ENCODE measurements at regions not wholly inside any gene's neighbourhood (a gene's known extent, or its start where the extent isn't known, plus 50 kb on each side); places are given as distances from the start of the nearest gene placed in this dataset.

DNA sequence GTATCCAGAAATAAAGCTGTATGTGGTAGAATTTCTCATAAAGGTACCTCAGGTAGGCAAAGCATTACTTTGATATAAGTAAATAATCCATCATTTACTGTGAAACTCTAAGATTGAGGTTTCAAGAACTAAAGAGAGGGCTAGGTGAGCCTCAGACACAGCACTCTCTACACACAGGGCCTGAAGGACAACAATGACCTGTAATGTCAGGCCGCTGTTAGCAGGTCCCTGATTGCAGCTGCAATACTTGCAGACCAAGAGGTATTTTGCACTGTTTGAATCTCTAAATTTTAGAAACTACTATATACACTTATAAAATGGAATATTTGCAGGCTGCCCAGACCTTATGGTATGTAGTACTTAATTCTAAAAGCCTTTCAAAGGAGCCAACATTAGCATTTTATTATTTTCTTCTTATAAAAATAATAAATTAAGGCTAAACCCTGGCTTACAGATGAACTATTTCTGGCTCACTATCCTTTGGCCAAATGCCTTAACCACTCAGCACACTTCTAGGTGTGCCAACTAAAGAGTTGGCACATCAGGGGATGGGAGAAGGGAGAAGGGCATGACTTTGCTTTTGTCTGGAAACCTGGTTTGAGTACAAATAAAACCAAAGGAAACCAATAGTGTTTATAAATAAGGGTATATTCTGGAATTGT, 66.7 kb upstream of the SLC39A10 start:
- CTCF ChIA-PET: interaction anchor here (0.7 to 1.0 kb wide), 2 partner anchors 14 to 15 kb away, joined by 3 read pairs; no protein-coding TSS in a partner anchor
- H3K27ac ChIP-seq (ENCODE audit: extremely low read depth, low read depth, low read length): no peak overlapping the region
- H3K36me3 ChIP-seq (ENCODE audit: control insufficient read depth in 2 of 2, insufficient read depth in 1 of 2, low read length in 2 of 2): no peaks in the 10 kb centered on the region
- H3K4me3 ChIP-seq (ENCODE audit: low read depth, low read length): no peak overlapping the region
- POLR2A ChIA-PET: no interaction called here
- TF ChIP-seq ZNF146 (tag by site-specific recombination; IDR thresholded peaks at IDR 0.05) (no peak), ZNF555 (tag by site-specific recombination; conservative IDR thresholded peaks at IDR 0.05) (no peak), ZNF629 (tag by site-specific recombination; IDR thresholded peaks at IDR 0.05) (no peak), ZFP37 (tag by site-specific recombination; IDR thresholded peaks at IDR 0.05) (no peak), ZNF112 (tag by site-specific recombination; IDR thresholded peaks at IDR 0.05) (no peak), ZNF48 (tag by site-specific recombination; IDR thresholded peaks at IDR 0.05) (no peak), ZNF501 (tag by site-specific recombination; IDR thresholded peaks at IDR 0.05) (no peak), ZNF664 (tag by site-specific recombination; IDR thresholded peaks at IDR 0.05) (no peak), YY1 (tag by site-specific recombination; IDR thresholded peaks at IDR 0.05) (no peak), ZBTB1 (tag by site-specific recombination; IDR thresholded peaks at IDR 0.05) (no peak), SP2 (tag by site-specific recombination; IDR thresholded peaks at IDR 0.05) (no peak), ZNF624 (tag by site-specific recombination; IDR thresholded peaks at IDR 0.05) (no peak), ZNF239 (tag by site-specific recombination; IDR thresholded peaks at IDR 0.05) (no peak), OSR2 (tag by site-specific recombination; IDR thresholded peaks at IDR 0.05) (no peak), ZNF670 (tag by site-specific recombination; IDR thresholded peaks at IDR 0.05; ENCODE audit: low read depth) (no peak), ZNF621 (tag by site-specific recombination; IDR thresholded peaks at IDR 0.05) (no peak), ZNF426 (tag by site-specific recombination; IDR thresholded peaks at IDR 0.05) (no peak)
- TF ChIP-seq, protein P1, sequence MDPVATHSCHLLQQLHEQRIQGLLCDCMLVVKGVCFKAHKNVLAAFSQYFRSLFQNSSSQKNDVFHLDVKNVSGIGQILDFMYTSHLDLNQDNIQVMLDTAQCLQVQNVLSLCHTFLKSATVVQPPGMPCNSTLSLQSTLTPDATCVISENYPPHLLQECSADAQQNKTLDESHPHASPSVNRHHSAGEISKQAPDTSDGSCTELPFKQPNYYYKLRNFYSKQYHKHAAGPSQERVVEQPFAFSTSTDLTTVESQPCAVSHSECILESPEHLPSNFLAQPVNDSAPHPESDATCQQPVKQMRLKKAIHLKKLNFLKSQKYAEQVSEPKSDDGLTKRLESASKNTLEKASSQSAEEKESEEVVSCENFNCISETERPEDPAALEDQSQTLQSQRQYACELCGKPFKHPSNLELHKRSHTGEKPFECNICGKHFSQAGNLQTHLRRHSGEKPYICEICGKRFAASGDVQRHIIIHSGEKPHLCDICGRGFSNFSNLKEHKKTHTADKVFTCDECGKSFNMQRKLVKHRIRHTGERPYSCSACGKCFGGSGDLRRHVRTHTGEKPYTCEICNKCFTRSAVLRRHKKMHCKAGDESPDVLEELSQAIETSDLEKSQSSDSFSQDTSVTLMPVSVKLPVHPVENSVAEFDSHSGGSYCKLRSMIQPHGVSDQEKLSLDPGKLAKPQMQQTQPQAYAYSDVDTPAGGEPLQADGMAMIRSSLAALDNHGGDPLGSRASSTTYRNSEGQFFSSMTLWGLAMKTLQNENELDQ (tag by site-specific recombination; IDR thresholded peaks at IDR 0.05; ENCODE audit: low read depth): no peak
- TF ChIP-seq, protein P2, sequence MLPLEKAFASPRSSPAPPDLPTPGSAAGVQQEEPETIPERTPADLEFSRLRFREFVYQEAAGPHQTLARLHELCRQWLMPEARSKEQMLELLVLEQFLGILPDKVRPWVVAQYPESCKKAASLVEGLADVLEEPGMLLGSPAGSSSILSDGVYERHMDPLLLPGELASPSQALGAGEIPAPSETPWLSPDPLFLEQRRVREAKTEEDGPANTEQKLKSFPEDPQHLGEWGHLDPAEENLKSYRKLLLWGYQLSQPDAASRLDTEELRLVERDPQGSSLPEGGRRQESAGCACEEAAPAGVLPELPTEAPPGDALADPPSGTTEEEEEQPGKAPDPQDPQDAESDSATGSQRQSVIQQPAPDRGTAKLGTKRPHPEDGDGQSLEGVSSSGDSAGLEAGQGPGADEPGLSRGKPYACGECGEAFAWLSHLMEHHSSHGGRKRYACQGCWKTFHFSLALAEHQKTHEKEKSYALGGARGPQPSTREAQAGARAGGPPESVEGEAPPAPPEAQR (tag by site-specific recombination; IDR thresholded peaks at IDR 0.05): no peak
- TF ChIP-seq, protein P3, sequence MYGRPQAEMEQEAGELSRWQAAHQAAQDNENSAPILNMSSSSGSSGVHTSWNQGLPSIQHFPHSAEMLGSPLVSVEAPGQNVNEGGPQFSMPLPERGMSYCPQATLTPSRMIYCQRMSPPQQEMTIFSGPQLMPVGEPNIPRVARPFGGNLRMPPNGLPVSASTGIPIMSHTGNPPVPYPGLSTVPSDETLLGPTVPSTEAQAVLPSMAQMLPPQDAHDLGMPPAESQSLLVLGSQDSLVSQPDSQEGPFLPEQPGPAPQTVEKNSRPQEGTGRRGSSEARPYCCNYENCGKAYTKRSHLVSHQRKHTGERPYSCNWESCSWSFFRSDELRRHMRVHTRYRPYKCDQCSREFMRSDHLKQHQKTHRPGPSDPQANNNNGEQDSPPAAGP (tag by site-specific recombination; IDR thresholded peaks at IDR 0.05): no peak
- H3K4me1 ChIP-seq (ENCODE audit: control insufficient read depth, insufficient read depth, low read length): no peaks in the 10 kb centered on the region
- no peaks in the 10 kb centered on the region for H3K9me3 ChIP-seq (ENCODE audit: control insufficient read depth, insufficient read depth, low read depth, low read length)

DNA sequence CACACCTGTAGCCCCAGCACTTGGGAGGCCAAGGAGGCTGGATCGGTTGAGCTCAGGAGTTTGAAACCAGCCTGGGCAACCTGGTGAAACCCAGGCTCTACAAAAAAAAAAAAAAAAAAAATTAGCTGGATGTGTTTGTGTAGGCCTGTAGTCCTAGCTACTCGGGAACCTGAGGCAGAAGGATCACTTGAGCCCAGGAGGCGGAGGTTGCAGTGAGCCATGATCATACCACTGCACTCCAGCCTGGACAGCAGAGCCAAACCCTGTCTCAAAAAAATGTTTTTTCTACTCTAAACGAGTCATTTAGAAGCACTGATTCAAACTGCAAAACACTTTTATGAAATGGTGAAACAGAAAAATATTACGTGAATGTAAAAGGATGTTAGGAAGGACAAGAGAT, 69.1 kb upstream of the SLC39A10 start:
- TF ChIP-seq IKZF3 (tag by site-specific recombination; IDR thresholded peaks at IDR 0.05): no peak
- TF ChIP-seq, protein P4, sequence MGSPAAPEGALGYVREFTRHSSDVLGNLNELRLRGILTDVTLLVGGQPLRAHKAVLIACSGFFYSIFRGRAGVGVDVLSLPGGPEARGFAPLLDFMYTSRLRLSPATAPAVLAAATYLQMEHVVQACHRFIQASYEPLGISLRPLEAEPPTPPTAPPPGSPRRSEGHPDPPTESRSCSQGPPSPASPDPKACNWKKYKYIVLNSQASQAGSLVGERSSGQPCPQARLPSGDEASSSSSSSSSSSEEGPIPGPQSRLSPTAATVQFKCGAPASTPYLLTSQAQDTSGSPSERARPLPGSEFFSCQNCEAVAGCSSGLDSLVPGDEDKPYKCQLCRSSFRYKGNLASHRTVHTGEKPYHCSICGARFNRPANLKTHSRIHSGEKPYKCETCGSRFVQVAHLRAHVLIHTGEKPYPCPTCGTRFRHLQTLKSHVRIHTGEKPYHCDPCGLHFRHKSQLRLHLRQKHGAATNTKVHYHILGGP (tag by site-specific recombination; IDR thresholded peaks at IDR 0.05): no peak
- no peak for TF ChIP-seq ZNF473 (tag by site-specific recombination; IDR thresholded peaks at IDR 0.05)
- TF ChIP-seq, protein P5, sequence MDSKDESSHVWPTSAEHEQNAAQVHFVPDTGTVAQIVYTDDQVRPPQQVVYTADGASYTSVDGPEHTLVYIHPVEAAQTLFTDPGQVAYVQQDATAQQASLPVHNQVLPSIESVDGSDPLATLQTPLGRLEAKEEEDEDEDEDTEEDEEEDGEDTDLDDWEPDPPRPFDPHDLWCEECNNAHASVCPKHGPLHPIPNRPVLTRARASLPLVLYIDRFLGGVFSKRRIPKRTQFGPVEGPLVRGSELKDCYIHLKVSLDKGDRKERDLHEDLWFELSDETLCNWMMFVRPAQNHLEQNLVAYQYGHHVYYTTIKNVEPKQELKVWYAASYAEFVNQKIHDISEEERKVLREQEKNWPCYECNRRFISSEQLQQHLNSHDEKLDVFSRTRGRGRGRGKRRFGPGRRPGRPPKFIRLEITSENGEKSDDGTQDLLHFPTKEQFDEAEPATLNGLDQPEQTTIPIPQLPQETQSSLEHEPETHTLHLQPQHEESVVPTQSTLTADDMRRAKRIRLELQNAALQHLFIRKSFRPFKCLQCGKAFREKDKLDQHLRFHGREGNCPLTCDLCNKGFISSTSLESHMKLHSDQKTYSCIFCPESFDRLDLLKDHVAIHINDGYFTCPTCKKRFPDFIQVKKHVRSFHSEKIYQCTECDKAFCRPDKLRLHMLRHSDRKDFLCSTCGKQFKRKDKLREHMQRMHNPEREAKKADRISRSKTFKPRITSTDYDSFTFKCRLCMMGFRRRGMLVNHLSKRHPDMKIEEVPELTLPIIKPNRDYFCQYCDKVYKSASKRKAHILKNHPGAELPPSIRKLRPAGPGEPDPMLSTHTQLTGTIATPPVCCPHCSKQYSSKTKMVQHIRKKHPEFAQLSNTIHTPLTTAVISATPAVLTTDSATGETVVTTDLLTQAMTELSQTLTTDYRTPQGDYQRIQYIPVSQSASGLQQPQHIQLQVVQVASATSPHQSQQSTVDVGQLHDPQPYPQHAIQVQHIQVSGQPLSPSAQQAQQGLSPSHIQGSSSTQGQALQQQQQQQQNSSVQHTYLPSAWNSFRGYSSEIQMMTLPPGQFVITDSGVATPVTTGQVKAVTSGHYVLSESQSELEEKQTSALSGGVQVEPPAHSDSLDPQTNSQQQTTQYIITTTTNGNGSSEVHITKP (tag by site-specific recombination; IDR thresholded peaks at IDR 0.05): no peak
- TF ChIP-seq ZNF777 (tag by site-specific recombination; IDR thresholded peaks at IDR 0.05; ENCODE audit: borderline replicate concordance): no peak
- no peak for TF ChIP-seq ZNF324 (tag by site-specific recombination; IDR thresholded peaks at IDR 0.05)
- TF ChIP-seq ZNF530 (tag by site-specific recombination; IDR thresholded peaks at IDR 0.05; ENCODE audit: low read depth): no peak
- CTCF ChIA-PET: interaction anchor here (0.6 to 0.9 kb wide), 2 partner anchors 32 to 1838 kb away, joined by 3 read pairs; no protein-coding TSS in a partner anchor
- Histone ChIP-seq H3K27ac (ENCODE audit: extremely low read depth, low read depth, low read length) (no peak overlapping the region), H3K9me3 (ENCODE audit: control insufficient read depth, insufficient read depth, low read depth, low read length) (no peaks in the 10 kb centered on the region), H3K36me3 (ENCODE audit: control insufficient read depth in 2 of 2, insufficient read depth in 1 of 2, low read length in 2 of 2) (no peaks in the 10 kb centered on the region), H3K4me3 (ENCODE audit: low read depth, low read length) (no peak overlapping the region), H3K4me1 (ENCODE audit: control insufficient read depth, insufficient read depth, low read length) (no peaks in the 10 kb centered on the region)
- POLR2A ChIA-PET: no interaction called here
